ENCODE measurements at regions not wholly inside any gene's neighbourhood (a gene's known extent, or its start where the extent isn't known, plus 50 kb on each side); places are given as distances from the start of the nearest gene placed in this dataset.

- Mint-ChIP-seq H3K4me3 (no peak overlapping the region), H3K4me1 (no peaks in the 10 kb centered on the region)
- POLR2A ChIA-PET: no interaction called here
Measured at GRCh38 chr5:44495280-44495679, 106.1 kb upstream of the FGF10 start.

GRCh38 chr5:44489759-44490158, 100.5 kb upstream of the FGF10 start:
- Histone ChIP-seq H3K9me3 (ENCODE audit: control extremely low read depth in 1 of 3, control insufficient read depth in 2 of 3, insufficient read depth in 1 of 3, low read length in 2 of 3) (peaks cover 0 to 8% (median 0%) of the 10 kb centered on the region in 3 donors), H3K79me2 (ENCODE audit: control insufficient read depth, insufficient read depth, low read length) (no peaks in the 10 kb centered on the region), H4K20me1 (ENCODE audit: control insufficient read depth, insufficient read depth, low read length, poor library complexity, severe bottlenecking) (no peaks in the 10 kb centered on the region), H3K9ac (ENCODE audit: low read length) (no peak overlapping the region), H3K27ac (ENCODE audit: low read length in 2 of 2) (no peak overlapping the region), H3K4me2 (replicated peaks; ENCODE audit: low read depth, low read length, poor library complexity, severe bottlenecking) (no peak overlapping the region), H3K36me3 (replicated peaks in 1 of 2; ENCODE audit: control extremely low read depth in 1 of 2, control insufficient read depth in 1 of 2, extremely low read depth in 1 of 2, insufficient read depth in 2 of 2, low read length in 1 of 2) (no peaks in the 10 kb centered on the region), H3K4me3 (ENCODE audit: control extremely low read depth in 1 of 5, extremely low read depth in 1 of 5, insufficient read depth in 1 of 5, low read depth in 2 of 5, low read length in 4 of 5) (no peak overlapping the region), H3K27me3 (replicated peaks in 1 of 4; ENCODE audit: control extremely low read depth in 1 of 4, control insufficient read depth in 3 of 4, insufficient read depth in 4 of 4, low read length in 3 of 4) (no peaks in the 10 kb centered on the region), H3K4me1 (ENCODE audit: control insufficient read depth in 2 of 2, insufficient read depth in 2 of 2, low read length in 2 of 2) (no peaks in the 10 kb centered on the region), H2AFZ (ENCODE audit: insufficient read depth, low read depth, low read length, poor library complexity, severe bottlenecking) (no peak overlapping the region)
- no peaks in the 10 kb centered on the region for H3K4me1 Mint-ChIP-seq
- no peak overlapping the region for H3K4me3 Mint-ChIP-seq
- WGBS (ENCODE audit: insufficient coverage): no CpG with 5 or more reads among the region's 1 CpG
- POLR2A ChIA-PET: no interaction called here
- H3K27me3 Mint-ChIP-seq: no peaks in the 10 kb centered on the region
- intact Hi-C loops (cut with micrococcal nuclease): no loop called here
- ATAC-seq (ENCODE audit: low read depth) (no peak), DNase-seq (no peak)
- H3K27ac Mint-ChIP-seq: no peak overlapping the region
- no peaks in the 10 kb centered on the region for H3K9me3 Mint-ChIP-seq (ENCODE audit: insufficient read depth)
- CTCF ChIA-PET: no interaction called here
- TF ChIP-seq EZH2 (IDR thresholded peaks at IDR 0.05; ENCODE audit: borderline replicate concordance, insufficient read depth, low read depth, low read length, poor library complexity, severe bottlenecking) (no peak), CTCF (IDR thresholded peaks at IDR 0.05) (no peak)

More at GRCh38 chr5:44495280-44495679, 106.1 kb upstream of the FGF10 start:
- no peaks in the 10 kb centered on the region for H3K36me3 ChIP-seq (replicated peaks in 1 of 2; ENCODE audit: control extremely low read depth in 1 of 2, control insufficient read depth in 1 of 2, extremely low read depth in 1 of 2, insufficient read depth in 2 of 2, low read length in 1 of 2)
- H3K4me2 ChIP-seq (replicated peaks; ENCODE audit: low read depth, low read length, poor library complexity, severe bottlenecking): no peak overlapping the region
- H3K9me3 ChIP-seq (ENCODE audit: control extremely low read depth in 1 of 3, control insufficient read depth in 2 of 3, insufficient read depth in 1 of 3, low read length in 2 of 3): peaks cover 0 to 8% (median 0%) of the 10 kb centered on the region in 3 donors
- no peaks in the 10 kb centered on the region for H3K27me3 ChIP-seq (replicated peaks in 1 of 4; ENCODE audit: control extremely low read depth in 1 of 4, control insufficient read depth in 3 of 4, insufficient read depth in 4 of 4, low read length in 3 of 4)
- no peak overlapping the region for H3K9ac ChIP-seq (ENCODE audit: low read length)
- no peak for ATAC-seq (ENCODE audit: low read depth)
- intact Hi-C loops (cut with micrococcal nuclease): no loop called here
- no CpG with 5 or more reads among the region's 1 CpG for WGBS (ENCODE audit: insufficient coverage)
- no peaks in the 10 kb centered on the region for H3K27me3 Mint-ChIP-seq
- CTCF ChIA-PET: no interaction called here
- DNase-seq: no peak
- H3K79me2 ChIP-seq (ENCODE audit: control insufficient read depth, insufficient read depth, low read length): no peaks in the 10 kb centered on the region
- H4K20me1 ChIP-seq (ENCODE audit: control insufficient read depth, insufficient read depth, low read length, poor library complexity, severe bottlenecking): no peaks in the 10 kb centered on the region
- H3K4me3 ChIP-seq (ENCODE audit: control extremely low read depth in 1 of 5, extremely low read depth in 1 of 5, insufficient read depth in 1 of 5, low read depth in 2 of 5, low read length in 4 of 5): no peak overlapping the region
- H3K9me3 Mint-ChIP-seq (ENCODE audit: insufficient read depth): no peaks in the 10 kb centered on the region
- no peak overlapping the region for H3K27ac ChIP-seq (ENCODE audit: low read length in 2 of 2)
- no peak overlapping the region for H2AFZ ChIP-seq (ENCODE audit: insufficient read depth, low read depth, low read length, poor library complexity, severe bottlenecking)
- no peak for TF ChIP-seq CTCF (IDR thresholded peaks at IDR 0.05)
- no peak for TF ChIP-seq EZH2 (IDR thresholded peaks at IDR 0.05; ENCODE audit: borderline replicate concordance, insufficient read depth, low read depth, low read length, poor library complexity, severe bottlenecking)
- H3K4me1 ChIP-seq (ENCODE audit: control insufficient read depth in 2 of 2, insufficient read depth in 2 of 2, low read length in 2 of 2): no peaks in the 10 kb centered on the region
- H3K27ac Mint-ChIP-seq: no peak overlapping the region
